A673 (cell line): ENCODE measurements at regions not wholly inside any gene's neighbourhood (a gene's known extent, or its start where the extent isn't known, plus 50 kb on each side); places are given as distances from the start of the nearest gene placed in this dataset.

Experiments
- EZH2 ChIP-seq: fragments of 200-600 bp; sonication (generic); IDR thresholded peaks from 2 replicates; pipeline ENCODE4 v1.6.1; 2017; ENCODE audit warnings: borderline replicate concordance, low read depth, mild to moderate bottlenecking, mixed read lengths, antibody characterized with exemption, low read length; ENCODE audit not compliant: poor library complexity, severe bottlenecking
- TF ChIP-seq, protein P1 (sequence below): fragments of 300-800, 200-600 bp; sonication (generic); conservative IDR thresholded peaks from 2 replicates; pipeline ENCODE4 v1.5.1; 2017; ENCODE audit warnings: low read depth, mild to moderate bottlenecking, antibody characterized with exemption, low read length, moderate library complexity, mixed read lengths

DNA sequence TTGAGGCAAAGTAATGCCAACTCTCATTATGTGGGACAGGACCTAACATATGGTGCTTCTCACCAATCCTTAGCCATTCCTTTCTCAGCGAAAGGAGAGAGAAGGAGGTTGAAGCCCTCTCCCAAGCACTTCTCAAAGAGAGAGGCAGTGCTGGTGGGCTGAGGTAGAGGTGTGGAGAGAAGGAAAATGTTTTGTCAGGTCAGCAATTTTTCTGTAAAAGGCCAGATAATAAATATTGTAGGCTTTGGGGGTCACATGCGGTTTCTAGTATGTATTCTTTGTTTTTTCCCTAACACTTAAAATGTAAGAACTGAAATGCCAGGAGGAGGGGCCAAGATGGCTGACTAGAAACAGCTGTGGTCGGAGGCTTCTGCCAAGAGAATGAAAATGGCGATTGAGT is 225.0 kb upstream of the NPY start:
- TF ChIP-seq, protein P1, sequence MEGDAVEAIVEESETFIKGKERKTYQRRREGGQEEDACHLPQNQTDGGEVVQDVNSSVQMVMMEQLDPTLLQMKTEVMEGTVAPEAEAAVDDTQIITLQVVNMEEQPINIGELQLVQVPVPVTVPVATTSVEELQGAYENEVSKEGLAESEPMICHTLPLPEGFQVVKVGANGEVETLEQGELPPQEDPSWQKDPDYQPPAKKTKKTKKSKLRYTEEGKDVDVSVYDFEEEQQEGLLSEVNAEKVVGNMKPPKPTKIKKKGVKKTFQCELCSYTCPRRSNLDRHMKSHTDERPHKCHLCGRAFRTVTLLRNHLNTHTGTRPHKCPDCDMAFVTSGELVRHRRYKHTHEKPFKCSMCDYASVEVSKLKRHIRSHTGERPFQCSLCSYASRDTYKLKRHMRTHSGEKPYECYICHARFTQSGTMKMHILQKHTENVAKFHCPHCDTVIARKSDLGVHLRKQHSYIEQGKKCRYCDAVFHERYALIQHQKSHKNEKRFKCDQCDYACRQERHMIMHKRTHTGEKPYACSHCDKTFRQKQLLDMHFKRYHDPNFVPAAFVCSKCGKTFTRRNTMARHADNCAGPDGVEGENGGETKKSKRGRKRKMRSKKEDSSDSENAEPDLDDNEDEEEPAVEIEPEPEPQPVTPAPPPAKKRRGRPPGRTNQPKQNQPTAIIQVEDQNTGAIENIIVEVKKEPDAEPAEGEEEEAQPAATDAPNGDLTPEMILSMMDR, result no peak
- TF ChIP-seq EZH2, result no peak
